ENCODE measurements at regions not wholly inside any gene's neighbourhood (a gene's known extent, or its start where the extent isn't known, plus 50 kb on each side); places are given as distances from the start of the nearest gene placed in this dataset.

DNA sequence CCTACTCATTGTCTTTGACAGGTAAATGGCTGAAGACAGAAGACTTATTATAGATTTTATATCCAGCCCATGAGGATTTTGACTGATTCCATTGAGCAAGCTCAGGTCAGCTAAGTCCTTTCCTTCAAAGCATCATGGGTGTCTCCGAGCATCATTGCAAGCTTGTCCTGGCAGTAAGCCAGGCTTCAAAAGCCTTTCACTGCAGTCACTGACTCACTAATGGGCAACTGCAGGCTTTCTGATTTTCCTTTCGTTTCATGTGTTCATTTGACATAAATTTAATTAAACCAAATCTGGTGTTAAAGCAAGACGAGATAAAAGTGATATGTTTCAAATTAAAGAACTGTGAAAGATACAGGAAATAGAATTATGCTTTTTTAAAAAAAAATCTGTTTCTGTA is 426.2 kb downstream of the ANXA1 start:
- H3K4me3 ChIP-seq (ENCODE audit: insufficient read depth, low read depth, low read length), result no peak overlapping the region
- DNase-seq, result no peak
- no peaks in the 10 kb centered on the region for H3K36me3 ChIP-seq (replicated peaks; ENCODE audit: control insufficient read depth, insufficient read depth, low read length)
- no peaks in the 10 kb centered on the region for H3K27me3 ChIP-seq (ENCODE audit: control insufficient read depth, insufficient read depth, low read length)

DNA sequence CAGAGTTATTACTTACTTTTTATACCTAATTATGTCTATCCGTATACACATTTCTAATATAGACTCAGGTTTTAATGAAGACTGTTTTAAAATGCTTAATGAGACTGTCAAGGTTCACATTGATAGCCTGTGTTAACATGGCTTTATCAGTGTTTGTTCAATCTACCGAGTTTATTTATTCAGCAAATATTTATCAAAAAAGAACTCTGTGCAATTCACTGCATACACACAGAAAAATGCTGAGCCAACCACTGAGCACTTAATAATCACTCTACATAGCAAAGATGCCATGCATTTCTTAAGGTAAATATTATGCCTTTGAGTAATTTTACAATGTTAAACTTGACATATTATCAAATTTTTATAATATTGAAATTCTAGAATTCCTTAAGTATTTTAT is 428.2 kb downstream of the ANXA1 start:
- Histone ChIP-seq H3K27me3 (ENCODE audit: control insufficient read depth, insufficient read depth, low read length) (no peaks in the 10 kb centered on the region), H3K4me3 (ENCODE audit: insufficient read depth, low read depth, low read length) (no peak overlapping the region), H3K36me3 (replicated peaks; ENCODE audit: control insufficient read depth, insufficient read depth, low read length) (no peaks in the 10 kb centered on the region)
- DNase-seq, result no peak

DNA sequence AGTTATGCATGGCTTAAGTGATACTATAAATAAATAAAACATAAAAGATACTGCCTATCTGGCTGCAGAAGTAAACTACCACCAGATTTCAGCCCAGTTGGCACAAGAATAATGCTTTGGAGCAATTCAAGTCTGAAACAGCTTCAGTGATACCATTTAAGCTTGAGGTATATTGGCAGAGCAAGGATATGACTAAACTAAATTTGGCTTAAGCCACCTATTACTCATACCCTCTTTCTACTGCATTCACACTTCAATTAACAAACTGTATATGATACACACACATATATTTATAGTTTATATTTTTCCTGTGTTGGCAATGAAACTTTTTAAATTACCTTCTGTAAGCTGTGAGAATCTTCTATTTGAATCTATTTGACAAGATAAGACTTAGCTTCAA is 431.9 kb downstream of the ANXA1 start:
- no peaks in the 10 kb centered on the region for H3K36me3 ChIP-seq (replicated peaks; ENCODE audit: control insufficient read depth, insufficient read depth, low read length)
- DNase-seq, result no peak
- no peak overlapping the region for H3K4me3 ChIP-seq (ENCODE audit: insufficient read depth, low read depth, low read length)
- no peaks in the 10 kb centered on the region for H3K27me3 ChIP-seq (ENCODE audit: control insufficient read depth, insufficient read depth, low read length)

DNA sequence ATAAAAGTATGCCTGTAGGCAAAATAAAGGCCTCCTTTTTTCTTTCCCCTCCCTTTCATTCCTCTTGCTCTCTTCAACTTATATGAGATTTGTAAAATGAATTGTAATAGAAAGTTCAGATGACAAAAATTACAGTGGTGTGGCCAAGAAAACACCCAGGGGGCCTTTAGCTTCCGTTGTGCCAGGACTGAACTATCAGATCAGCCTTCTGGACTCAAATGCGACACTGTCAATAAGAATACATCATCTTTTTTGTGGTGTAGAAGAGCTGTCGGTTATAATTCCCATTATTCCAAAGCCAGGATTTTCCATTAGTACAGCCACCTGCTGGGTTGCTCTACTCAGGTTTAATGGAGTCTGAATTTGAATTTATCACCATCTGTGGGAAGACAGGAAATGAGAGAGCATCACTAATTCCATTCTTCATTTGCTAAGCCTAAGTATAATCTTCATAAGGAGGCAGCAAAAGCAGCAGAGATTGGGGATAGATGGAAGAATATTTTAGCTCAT is 443.4 kb downstream of the ANXA1 start:
- no peak overlapping the region for H3K4me3 ChIP-seq (ENCODE audit: insufficient read depth, low read depth, low read length)
- DNase-seq, result no peak
- no peaks in the 10 kb centered on the region for H3K27me3 ChIP-seq (ENCODE audit: control insufficient read depth, insufficient read depth, low read length)
- H3K36me3 ChIP-seq (replicated peaks; ENCODE audit: control insufficient read depth, insufficient read depth, low read length), result no peaks in the 10 kb centered on the region

DNA sequence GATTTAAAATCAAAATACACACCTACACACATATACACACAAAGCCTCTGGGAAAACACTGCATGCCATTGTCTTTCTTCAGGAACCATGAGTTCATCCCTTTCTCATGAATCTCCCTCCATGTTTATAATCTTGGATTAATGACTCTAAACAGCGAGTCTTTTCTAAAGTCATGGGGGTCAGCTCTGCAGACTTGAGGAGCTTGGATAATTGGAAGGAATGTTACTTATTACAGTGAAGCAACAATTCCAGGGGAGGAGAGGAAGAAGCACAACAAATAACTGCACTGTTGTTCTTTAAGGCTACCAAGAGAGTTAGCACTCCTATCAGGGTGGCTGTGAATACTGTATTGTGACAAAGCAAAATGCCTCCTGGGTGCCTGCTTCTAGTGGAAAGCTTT is 444.7 kb downstream of the ANXA1 start:
- H3K4me3 ChIP-seq (ENCODE audit: insufficient read depth, low read depth, low read length), result no peak overlapping the region
- DNase-seq, result no peak
- no peaks in the 10 kb centered on the region for H3K27me3 ChIP-seq (ENCODE audit: control insufficient read depth, insufficient read depth, low read length)
- H3K36me3 ChIP-seq (replicated peaks; ENCODE audit: control insufficient read depth, insufficient read depth, low read length), result no peaks in the 10 kb centered on the region

DNA sequence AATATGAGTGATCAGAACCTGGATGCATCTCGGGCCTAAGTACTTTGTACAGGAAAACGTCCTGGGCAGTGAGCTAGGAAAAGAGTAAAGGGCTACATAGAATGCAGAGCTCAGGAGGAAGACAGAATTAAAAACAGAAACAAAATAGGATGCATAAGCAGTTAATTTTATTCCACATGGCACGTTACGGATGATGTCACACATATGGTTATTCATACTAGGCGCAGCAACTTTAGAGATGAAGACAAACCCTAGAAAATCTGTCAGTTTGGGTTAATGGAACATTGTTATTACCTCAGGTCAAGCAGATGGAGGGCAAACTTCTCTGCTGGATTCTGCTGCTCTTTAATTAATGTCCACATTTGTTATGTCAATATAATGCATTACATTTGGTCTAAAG is 445.4 kb downstream of the ANXA1 start:
- no peak for DNase-seq
- H3K4me3 ChIP-seq (ENCODE audit: insufficient read depth, low read depth, low read length), result no peak overlapping the region
- H3K27me3 ChIP-seq (ENCODE audit: control insufficient read depth, insufficient read depth, low read length), result no peaks in the 10 kb centered on the region
- H3K36me3 ChIP-seq (replicated peaks; ENCODE audit: control insufficient read depth, insufficient read depth, low read length), result no peaks in the 10 kb centered on the region

DNA sequence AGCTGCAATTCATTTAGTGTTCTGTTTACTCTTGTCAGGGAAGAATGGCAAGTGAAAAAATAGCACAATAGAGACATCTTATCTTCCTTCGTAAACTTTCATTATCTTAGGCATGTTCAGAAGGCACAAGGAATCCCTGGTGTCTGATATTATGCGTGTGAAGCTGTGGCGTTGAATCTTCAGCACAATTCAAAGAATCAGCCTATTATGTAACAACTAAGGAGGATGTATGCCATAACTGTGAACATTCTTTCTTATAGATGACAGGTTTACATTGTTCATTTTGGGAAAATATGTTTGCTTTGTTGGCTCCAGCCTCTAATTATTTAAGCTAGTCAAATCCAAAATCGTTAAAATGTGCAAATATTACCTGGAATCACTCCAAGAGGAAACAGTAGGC is 446.1 kb downstream of the ANXA1 start:
- no peaks in the 10 kb centered on the region for H3K36me3 ChIP-seq (replicated peaks; ENCODE audit: control insufficient read depth, insufficient read depth, low read length)
- no peak overlapping the region for H3K4me3 ChIP-seq (ENCODE audit: insufficient read depth, low read depth, low read length)
- no peak for DNase-seq
- no peaks in the 10 kb centered on the region for H3K27me3 ChIP-seq (ENCODE audit: control insufficient read depth, insufficient read depth, low read length)

DNA sequence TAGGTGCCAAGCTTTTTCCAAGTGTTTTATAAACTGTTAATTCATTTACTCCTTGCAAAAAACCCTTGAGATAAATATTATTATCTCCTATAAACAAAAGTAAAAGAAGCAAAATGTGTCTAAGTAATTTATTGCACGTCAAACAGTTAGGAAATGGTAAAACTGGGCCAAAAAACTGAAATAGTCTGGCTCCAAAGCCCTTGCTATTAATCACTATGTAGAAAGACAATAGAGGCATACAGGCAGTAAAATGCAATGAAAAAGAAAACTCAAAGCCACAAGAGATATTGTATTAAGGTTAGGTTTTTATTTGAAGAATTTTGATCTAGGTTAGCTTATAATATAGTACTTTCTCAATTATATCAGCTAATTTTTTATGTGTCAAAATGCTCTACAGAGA is 457.7 kb downstream of the ANXA1 start:
- no peak for DNase-seq
- Histone ChIP-seq H3K36me3 (replicated peaks; ENCODE audit: control insufficient read depth, insufficient read depth, low read length) (no peaks in the 10 kb centered on the region), H3K27me3 (ENCODE audit: control insufficient read depth, insufficient read depth, low read length) (no peaks in the 10 kb centered on the region), H3K4me3 (ENCODE audit: insufficient read depth, low read depth, low read length) (no peak overlapping the region)

DNA sequence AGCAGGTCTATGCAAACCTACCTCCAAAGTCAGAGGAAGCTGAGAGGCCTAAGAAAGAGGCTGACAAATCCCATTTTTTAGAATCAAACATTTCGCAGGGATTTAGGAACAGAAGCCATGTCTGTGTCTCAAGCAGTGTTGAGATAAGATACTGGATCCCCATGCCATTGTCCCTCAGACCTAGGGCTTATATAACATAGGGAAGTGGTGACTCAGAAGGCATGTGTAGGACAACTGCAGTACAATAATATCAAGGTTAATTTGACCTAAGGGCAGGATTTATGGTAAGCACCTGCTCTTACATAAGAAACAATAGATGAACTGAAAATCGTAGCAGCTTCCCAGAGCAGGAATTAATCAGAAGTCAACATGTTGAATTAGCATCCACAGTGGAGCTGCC is 459.4 kb downstream of the ANXA1 start:
- H3K36me3 ChIP-seq (replicated peaks; ENCODE audit: control insufficient read depth, insufficient read depth, low read length), result no peaks in the 10 kb centered on the region
- no peak for DNase-seq
- H3K27me3 ChIP-seq (ENCODE audit: control insufficient read depth, insufficient read depth, low read length), result no peaks in the 10 kb centered on the region
- no peak overlapping the region for H3K4me3 ChIP-seq (ENCODE audit: insufficient read depth, low read depth, low read length)

DNA sequence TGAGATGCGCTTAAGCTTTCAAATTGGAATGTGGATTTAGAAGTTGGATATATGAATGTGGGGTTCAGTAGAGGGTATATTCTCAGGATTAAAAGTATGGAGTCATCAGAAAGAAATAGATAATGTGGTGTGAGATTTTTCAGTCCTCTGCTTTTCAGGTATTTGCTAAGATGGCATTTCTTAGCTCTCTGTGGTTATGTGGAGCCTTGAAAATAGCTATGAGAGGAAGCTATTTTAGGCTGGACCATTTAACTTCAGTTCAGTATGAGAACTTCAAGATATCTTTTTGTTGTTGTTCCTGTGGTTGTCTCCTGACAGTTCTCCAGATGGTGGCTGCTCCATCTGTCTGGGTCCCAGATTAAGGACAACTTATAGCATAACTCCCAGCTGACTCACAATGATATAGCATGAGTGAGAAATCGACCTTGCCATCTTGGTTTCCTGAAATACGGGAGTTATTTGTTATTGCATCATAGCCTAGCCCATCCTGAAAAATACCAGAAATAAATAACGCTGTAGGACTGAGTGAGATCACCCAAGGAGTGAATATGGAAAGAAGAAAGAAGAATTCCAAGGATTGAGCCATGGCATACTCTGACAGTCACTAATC is 461.5 kb downstream of the ANXA1 start:
- Histone ChIP-seq H3K4me3 (ENCODE audit: insufficient read depth, low read depth, low read length) (no peak overlapping the region), H3K36me3 (replicated peaks; ENCODE audit: control insufficient read depth, insufficient read depth, low read length) (no peaks in the 10 kb centered on the region), H3K27me3 (ENCODE audit: control insufficient read depth, insufficient read depth, low read length) (no peaks in the 10 kb centered on the region)
- no peak for DNase-seq

DNA sequence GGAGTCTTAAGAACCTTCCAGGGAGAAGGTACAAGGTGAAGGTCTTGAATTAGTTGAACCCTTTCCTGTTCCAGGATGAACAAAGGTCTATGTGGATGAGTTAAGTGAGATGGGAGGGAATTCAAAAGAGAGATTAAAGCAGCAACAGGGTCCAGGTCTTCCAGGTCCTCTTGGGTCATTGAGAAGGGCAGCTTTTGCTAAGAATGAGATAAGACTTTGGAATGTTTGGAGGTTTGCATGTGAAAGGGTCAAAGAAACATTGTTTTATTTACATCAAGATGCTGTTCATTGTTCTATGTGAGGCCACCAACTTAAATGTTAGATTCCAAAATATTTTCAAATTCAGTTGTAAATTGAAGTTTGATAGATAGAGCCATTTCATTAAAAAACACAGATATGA is 463.9 kb downstream of the ANXA1 start:
- Histone ChIP-seq H3K4me3 (ENCODE audit: insufficient read depth, low read depth, low read length) (no peak overlapping the region), H3K27me3 (ENCODE audit: control insufficient read depth, insufficient read depth, low read length) (no peaks in the 10 kb centered on the region), H3K36me3 (replicated peaks; ENCODE audit: control insufficient read depth, insufficient read depth, low read length) (no peaks in the 10 kb centered on the region)
- DNase-seq, result peak; percentile 12

DNA sequence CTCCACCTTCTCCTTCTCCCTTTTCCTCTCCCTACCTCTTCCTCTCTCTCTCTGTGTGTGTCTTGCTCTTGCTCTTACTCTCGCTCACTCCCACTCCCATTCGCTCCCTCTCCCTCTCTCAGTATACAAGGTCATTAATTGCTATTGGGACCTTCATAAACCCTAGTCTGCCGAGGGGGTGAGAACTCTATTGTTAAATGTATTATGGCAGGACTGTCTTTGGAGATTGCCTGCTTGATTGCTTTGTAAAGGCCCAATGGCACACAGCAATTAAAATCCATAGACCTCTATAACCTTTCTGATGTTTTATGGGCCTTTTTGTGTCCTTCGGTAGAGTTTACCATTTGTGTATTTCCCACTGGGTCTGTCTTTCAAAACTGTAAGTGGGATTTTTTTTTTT is 465.9 kb downstream of the ANXA1 start:
- H3K36me3 ChIP-seq (replicated peaks; ENCODE audit: control insufficient read depth, insufficient read depth, low read length), result no peaks in the 10 kb centered on the region
- H3K4me3 ChIP-seq (ENCODE audit: insufficient read depth, low read depth, low read length), result no peak overlapping the region
- DNase-seq, result no peak
- H3K27me3 ChIP-seq (ENCODE audit: control insufficient read depth, insufficient read depth, low read length), result no peaks in the 10 kb centered on the region

DNA sequence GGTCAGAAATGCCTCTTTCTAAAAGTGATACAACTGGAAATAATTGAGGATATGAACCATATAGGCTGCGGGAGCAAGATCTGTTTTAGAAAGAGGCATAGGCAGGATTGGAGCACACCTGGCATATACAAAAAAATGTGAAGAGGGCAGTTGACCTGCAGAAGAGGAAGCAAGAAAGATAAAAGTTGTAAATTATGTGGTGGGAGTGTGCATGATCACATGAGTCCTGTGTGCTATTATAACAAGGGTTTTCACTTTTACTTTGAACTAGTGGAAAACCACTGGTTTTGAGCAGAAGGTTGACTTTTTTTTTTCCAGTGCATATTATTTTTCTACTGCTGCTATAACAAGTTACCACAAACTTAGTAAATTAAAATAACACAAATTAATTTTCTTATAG is 489.3 kb downstream of the ANXA1 start:
- Histone ChIP-seq H3K36me3 (replicated peaks; ENCODE audit: control insufficient read depth, insufficient read depth, low read length) (no peaks in the 10 kb centered on the region), H3K4me3 (ENCODE audit: insufficient read depth, low read depth, low read length) (no peak overlapping the region)
- no peak for DNase-seq

DNA sequence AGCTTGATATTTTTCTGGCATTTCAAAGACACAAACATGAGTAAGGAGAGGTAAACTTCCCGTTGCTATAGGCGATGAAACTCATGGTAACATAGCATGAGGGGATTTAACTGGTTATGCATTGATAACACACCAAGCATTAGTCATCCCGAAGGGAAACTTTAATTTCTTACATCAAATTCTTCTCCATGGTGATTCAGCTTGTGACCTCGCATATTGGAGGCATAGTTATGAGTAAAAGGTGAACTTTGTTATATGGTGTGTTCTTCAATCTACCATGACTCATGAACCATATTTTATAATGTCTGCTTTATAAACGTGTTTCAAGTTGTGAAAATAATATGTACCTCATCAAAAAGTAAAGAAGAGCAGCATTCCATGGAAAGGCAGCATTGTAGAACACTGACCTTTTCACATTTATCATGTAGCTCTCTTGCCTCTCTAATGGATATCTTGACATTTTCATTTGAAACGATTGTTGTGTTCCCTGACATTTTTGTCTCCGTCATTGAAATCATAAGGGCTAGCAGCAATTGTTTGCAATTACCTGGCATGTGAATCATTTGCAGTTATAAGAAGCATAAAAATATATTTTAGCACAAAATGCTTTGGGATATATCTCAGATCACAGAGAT is 491.8 kb downstream of the ANXA1 start:
- Histone ChIP-seq H3K27me3 (ENCODE audit: control insufficient read depth, insufficient read depth, low read length) (no peaks in the 10 kb centered on the region), H3K36me3 (replicated peaks; ENCODE audit: control insufficient read depth, insufficient read depth, low read length) (no peaks in the 10 kb centered on the region), H3K4me3 (ENCODE audit: insufficient read depth, low read depth, low read length) (no peak overlapping the region)
- DNase-seq, result no peak

More for the DNA sequence above, 489.3 kb downstream of the ANXA1 start:
- H3K27me3 ChIP-seq (ENCODE audit: control insufficient read depth, insufficient read depth, low read length), result no peaks in the 10 kb centered on the region

DNA sequence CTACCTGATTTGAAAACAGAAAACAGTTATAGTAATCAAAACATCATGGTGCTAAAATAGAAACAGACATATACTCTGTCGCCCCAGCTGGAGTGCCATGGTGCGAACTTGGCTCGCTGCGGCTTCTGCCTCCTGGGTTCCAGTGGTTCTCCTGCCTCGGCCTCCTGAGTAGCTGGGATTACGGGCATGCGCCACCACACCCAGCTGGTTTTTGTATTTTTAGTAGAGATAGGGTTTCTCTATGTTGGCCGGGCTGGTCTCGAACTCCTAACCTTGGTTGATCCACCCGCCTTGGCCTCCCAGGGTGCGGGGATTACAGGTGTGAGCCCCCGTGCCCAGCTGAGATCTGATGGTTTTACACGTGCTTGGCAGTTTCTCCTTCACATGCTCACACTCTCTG is 495.9 kb downstream of the ANXA1 start:
- DNase-seq, result no peak
- Histone ChIP-seq H3K27me3 (ENCODE audit: control insufficient read depth, insufficient read depth, low read length) (no peaks in the 10 kb centered on the region), H3K4me3 (ENCODE audit: insufficient read depth, low read depth, low read length) (no peak overlapping the region), H3K36me3 (replicated peaks; ENCODE audit: control insufficient read depth, insufficient read depth, low read length) (no peaks in the 10 kb centered on the region)

DNA sequence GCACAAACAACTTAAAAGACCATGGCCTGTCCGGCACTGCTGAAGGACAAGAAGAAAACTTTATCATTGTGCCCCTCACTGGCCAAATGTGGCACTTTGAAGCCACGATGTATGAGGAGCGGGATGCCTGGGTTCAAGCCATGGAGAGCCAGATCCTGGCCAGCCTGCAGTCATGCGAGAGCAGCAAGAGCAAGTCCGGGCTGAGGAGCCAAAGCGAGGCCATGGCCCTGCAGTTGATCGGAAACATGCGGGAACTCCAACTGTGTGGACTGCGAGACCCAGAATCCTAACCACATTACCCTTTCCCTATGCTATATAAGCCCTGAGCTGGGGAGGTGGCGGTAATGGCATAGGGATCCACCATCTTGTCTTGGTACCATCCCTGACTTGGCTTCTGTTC is 497.9 kb downstream of the ANXA1 start:
- Histone ChIP-seq H3K36me3 (replicated peaks; ENCODE audit: control insufficient read depth, insufficient read depth, low read length) (no peaks in the 10 kb centered on the region), H3K27me3 (ENCODE audit: control insufficient read depth, insufficient read depth, low read length) (no peaks in the 10 kb centered on the region), H3K4me3 (ENCODE audit: insufficient read depth, low read depth, low read length) (no peak overlapping the region)
- no peak for DNase-seq

Measured in H7 (cell line).